GM12891 (cell line): ENCODE measurements at regions not wholly inside any gene's neighbourhood (a gene's known extent, or its start where the extent isn't known, plus 50 kb on each side); places are given as distances from the start of the nearest gene placed in this dataset.

ENCODE experiments used
- DNase-seq: peaks from one replicate; pipeline ENCODE4 v3.0.0; 2011; ENCODE audit warnings: low spot score; ENCODE audit not compliant: insufficient read length
- FAIRE-seq: peaks from 2 replicates; lab custom pipeline; 2011; peaks lifted over from hg19 to GRCh38; lab: Jason Lieb, UNC
- PAX5 ChIP-seq: IDR thresholded peaks from 2 replicates; pipeline ENCODE4 v1.6.1; 2011; ENCODE audit warnings: low read length, moderate library complexity, mild to moderate bottlenecking; ENCODE audit not compliant: insufficient read depth, severe bottlenecking
- POLR2A ChIP-seq: IDR thresholded peaks from 2 replicates; pipeline ENCODE4 v1.6.1; 2011; ENCODE audit warnings: low read depth, low read length, control low read depth
- POLR2AphosphoS5 ChIP-seq: IDR thresholded peaks from 2 replicates; pipeline ENCODE4 v1.6.1; 2011; ENCODE audit warnings: low read depth, low read length, control low read depth
- POU2F2 ChIP-seq: IDR thresholded peaks from 2 replicates; pipeline ENCODE4 v1.6.1; 2011; ENCODE audit warnings: low read depth, mild to moderate bottlenecking, control low read depth, low read length, moderate library complexity
- SPI1 ChIP-seq: IDR thresholded peaks from 2 replicates; pipeline ENCODE4 v1.6.1; 2011; ENCODE audit warnings: low read depth, low read length, control low read depth
- TAF1 ChIP-seq: IDR thresholded peaks from 2 replicates; pipeline ENCODE4 v1.6.1; 2011; ENCODE audit warnings: low read depth, low read length, control low read depth

GRCh38 chr2:155161314-155161713 lies 462.8 kb downstream of the KCNJ3 start:
- FAIRE-seq (no peak), DNase-seq (no peak)
- TF ChIP-seq POLR2A = no peak

GRCh38 chr2:155157711-155158110 lies 459.2 kb downstream of the KCNJ3 start:
- DNase-seq (no peak), FAIRE-seq (no peak)
- TF ChIP-seq POLR2AphosphoS5 = no peak
- no peak for TF ChIP-seq POU2F2
- no peak for TF ChIP-seq POLR2A
- TF ChIP-seq SPI1 = no peak
- no peak for TF ChIP-seq TAF1
- no peak for TF ChIP-seq PAX5

- FAIRE-seq (no peak), DNase-seq (no peak)
- TF ChIP-seq POLR2AphosphoS5 (no peak), SPI1 (no peak), POLR2A (no peak), PAX5 (no peak), TAF1 (no peak), POU2F2 (no peak)
Observed at GRCh38 chr2:155157065-155157464, 458.6 kb downstream of the KCNJ3 start.

GRCh38 chr2:155151945-155152344 lies 453.4 kb downstream of the KCNJ3 start:
- FAIRE-seq = no peak

GRCh38 chr2:155151472-155151871 lies 453.0 kb downstream of the KCNJ3 start:
- DNase-seq (no peak), FAIRE-seq (no peak)
- TF ChIP-seq POU2F2 (no peak), TAF1 (no peak), POLR2A (no peak), POLR2AphosphoS5 (no peak)

More at GRCh38 chr2:155151945-155152344, 453.4 kb downstream of the KCNJ3 start:
- TF ChIP-seq POLR2A (no peak), SPI1 (no peak), POLR2AphosphoS5 (no peak), PAX5 (no peak), TAF1 (no peak), POU2F2 (no peak)
- no peak for DNase-seq

GRCh38 chr2:155145758-155146229 lies 447.3 kb downstream of the KCNJ3 start:
- TF ChIP-seq POLR2AphosphoS5 (no peak), POU2F2 (peak; percentile 97), TAF1 (no peak), POLR2A (no peak), SPI1 (no peak), PAX5 (peak; percentile 33)
- peak; percentile 13 for DNase-seq
- FAIRE-seq = peak; percentile 92

GRCh38 chr2:155141418-155141817 lies 442.9 kb downstream of the KCNJ3 start:
- DNase-seq (no peak), FAIRE-seq (no peak)
- TF ChIP-seq PAX5 = no peak
- TF ChIP-seq POLR2A = no peak
- no peak for TF ChIP-seq SPI1

GRCh38 chr2:155125585-155126230 lies 427.2 kb downstream of the KCNJ3 start:
- no peak for FAIRE-seq

GRCh38 chr2:155115846-155116245 lies 417.4 kb downstream of the KCNJ3 start:
- TF ChIP-seq POLR2AphosphoS5 (no peak), POU2F2 (no peak), SPI1 (no peak), TAF1 (no peak), PAX5 (no peak), POLR2A (no peak)
- DNase-seq = no peak
- FAIRE-seq = no peak

More at GRCh38 chr2:155125585-155126230, 427.2 kb downstream of the KCNJ3 start:
- no peak for DNase-seq
- TF ChIP-seq SPI1 = no peak
- no peak for TF ChIP-seq POU2F2
- no peak for TF ChIP-seq PAX5
- no peak for TF ChIP-seq POLR2A
- no peak for TF ChIP-seq POLR2AphosphoS5
- TF ChIP-seq TAF1 = no peak

GRCh38 chr2:155111070-155111469 lies 412.6 kb downstream of the KCNJ3 start:
- FAIRE-seq = no peak
- DNase-seq = no peak
- TF ChIP-seq POLR2AphosphoS5 = no peak
- no peak for TF ChIP-seq POU2F2
- TF ChIP-seq TAF1 = no peak
- TF ChIP-seq POLR2A = no peak
- TF ChIP-seq SPI1 = no peak
- TF ChIP-seq PAX5 = no peak

- no peak for DNase-seq
Observed at GRCh38 chr2:155109527-155109926, 411.0 kb downstream of the KCNJ3 start.

More at GRCh38 chr2:155109527-155109926, 411.0 kb downstream of the KCNJ3 start:
- TF ChIP-seq POLR2A (no peak), POU2F2 (no peak), POLR2AphosphoS5 (no peak), TAF1 (no peak), PAX5 (no peak)
- no peak for FAIRE-seq
